ENCODE measurements at regions not wholly inside any gene's neighbourhood (a gene's known extent, or its start where the extent isn't known, plus 50 kb on each side); places are given as distances from the start of the nearest gene placed in this dataset.

DNA sequence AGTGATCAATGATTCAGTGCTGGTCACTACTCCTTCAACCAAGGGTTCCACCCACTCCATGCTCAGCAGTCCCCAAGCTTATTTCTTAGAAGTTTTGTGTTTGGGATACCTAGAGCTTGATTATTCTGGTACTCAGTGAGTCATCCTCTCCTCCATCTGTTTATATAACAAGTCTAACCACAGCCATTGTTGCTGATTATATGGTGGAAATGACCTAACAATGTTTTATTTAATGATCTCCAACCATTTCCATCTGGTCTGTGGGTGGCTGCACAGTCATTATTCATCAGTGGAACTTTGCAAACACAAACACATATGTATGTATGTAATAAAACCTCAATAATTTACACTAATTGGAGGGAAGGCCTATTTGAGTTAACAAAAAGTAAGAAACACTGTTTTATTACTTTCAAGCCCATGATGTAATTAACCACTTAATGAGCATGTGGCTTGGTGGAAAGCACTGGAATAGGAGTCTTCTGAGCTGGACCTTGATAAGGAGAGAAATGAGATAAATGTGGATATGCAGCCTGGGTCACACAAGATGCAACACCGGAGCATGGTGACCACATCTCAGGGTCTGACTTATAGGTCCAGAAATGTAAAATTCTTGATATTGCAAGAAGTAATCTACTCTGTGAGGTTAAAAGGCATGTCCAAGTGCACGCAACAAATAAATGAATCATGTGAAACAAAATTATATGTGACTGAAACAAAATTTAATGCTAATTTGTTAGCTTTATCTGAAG, 99.0 kb upstream of the WLS start:
- peak; percentile 83 for DNase-seq (ENCODE audit: low read depth, low spot score)

DNA sequence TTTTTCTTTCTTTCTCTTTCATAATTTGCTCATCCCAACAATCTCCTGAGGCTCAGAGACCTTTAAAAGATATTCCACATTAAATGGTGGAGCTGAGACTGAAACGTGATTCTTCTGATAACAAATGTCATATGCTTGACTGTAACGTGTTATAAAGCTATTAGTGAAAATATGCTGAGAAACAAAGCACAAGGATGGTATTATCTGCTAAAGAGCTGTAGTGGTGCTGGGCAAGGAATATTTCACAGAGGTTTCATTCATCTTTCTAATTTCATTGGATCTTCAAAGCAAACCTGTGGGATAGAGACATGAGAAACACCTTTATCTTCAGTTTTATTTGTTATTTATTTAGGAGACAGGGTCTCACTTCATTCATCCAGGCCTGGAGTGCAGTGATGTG, 98.1 kb upstream of the WLS start:
- DNase-seq (ENCODE audit: low read depth, low spot score) = no peak

DNA sequence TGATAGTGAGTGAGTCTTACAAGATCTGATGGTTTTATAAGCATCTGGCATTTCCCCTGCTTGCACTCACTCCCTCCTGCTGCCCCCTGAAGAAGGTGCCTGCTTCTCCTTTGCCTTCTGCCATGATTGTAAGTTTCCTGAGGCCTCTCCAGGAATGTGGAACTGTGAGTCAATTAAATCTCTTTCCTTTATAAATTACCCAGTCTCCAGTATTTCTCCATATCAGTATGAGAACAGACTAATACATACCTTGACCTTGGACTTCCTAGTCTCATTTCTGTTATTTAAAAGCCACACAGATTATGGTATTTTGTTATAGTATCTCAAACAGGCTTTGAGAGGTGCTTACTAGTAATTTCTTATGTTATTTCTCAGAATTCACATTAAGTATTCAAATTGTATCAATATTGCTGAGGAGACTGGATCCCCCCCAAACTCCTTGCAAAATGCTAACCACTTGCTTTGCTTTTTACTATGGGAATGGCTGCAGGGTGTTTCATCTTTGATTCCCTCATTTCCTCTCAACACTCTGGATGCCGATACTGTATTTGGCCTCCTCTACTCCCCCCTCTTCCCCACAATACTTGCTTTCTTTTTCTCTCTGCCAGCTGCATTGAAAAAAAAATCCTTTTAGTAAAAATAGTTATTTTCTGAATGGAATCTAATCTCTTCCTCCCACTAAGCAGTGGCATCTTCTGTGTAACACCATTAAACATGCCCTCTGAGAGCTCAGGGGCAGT, 96.9 kb upstream of the WLS start:
- no peak for DNase-seq (ENCODE audit: low read depth, low spot score)

DNA sequence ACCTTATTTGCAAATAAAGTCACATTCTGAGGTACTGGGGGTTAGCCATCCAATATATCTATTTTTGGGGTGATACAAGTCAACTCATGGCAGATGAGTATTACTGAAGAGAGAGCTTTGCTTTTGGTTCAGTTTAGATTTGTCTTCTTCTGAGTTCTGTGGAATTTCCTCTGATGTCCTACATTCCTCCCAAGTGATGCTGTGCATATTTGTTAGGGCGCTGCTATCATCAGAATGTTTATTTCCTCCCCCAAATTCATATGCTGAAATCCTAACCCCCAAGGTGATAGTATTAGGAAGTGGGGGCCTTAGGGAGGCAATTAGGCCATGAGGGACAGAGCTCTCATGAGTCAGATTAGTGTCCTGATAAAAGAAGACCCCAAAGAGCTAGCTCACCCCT, 96.2 kb upstream of the WLS start:
- no peak for DNase-seq (ENCODE audit: low read depth, low spot score)

DNA sequence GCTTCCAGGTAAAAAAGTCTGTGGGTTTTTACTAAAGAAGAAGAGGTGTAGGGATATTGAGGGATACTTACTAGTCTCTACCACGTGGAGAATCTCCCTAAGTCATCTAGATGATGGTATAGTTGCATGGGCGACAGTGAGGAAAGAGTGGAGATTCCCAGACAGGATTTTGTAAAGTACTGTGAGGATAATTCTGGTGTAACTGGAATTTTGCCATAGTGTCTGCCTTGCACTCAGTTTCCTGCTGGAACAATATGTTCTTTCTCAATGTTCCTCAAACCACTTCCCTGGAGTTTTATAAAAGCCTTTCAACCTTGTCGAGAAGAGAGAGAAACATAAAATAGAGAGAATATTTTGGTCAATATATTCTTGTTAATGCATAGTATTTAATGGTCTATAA, 95.1 kb upstream of the WLS start:
- no peak for DNase-seq (ENCODE audit: low read depth, low spot score)

DNA sequence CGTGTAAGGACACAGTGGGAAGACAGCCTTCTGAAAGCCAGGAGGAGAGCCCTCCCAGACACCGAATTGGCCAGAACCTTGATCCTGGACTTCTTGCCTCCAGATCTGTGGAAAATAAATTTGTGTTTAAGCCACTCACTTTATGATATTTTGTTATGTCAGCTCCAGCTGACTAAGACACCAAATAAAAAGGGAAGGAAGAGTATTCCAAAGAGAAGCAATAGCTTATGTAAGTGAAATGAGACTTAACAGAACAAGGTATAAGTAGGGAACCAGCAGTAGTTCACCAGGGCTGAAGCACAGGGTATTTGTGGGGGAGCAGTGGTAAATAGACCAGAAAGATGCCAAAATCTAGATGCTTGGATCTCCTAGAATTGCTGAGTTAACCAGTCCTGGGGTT, 94.2 kb upstream of the WLS start:
- DNase-seq (ENCODE audit: low read depth, low spot score) = no peak

DNA sequence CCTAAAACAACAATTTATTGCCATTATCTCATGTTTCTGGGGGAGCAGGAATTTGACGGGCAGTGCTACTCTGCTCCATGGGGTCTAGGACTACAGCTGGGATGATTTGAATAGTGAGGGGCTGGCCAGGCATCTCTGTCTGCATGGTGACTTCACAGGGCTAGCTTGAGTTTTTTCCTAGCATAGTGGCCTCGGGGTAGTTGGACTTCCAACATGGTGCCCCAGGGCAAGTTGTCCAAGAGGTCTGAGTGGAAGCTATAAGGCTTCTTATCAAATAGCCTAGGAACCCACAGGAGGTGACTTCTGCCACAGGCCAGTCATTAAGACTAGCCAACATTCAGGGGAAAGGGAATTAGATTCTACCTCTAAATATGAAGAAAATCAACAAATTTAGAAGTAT, 92.0 kb upstream of the WLS start:
- no peak for DNase-seq (ENCODE audit: low read depth, low spot score)

DNA sequence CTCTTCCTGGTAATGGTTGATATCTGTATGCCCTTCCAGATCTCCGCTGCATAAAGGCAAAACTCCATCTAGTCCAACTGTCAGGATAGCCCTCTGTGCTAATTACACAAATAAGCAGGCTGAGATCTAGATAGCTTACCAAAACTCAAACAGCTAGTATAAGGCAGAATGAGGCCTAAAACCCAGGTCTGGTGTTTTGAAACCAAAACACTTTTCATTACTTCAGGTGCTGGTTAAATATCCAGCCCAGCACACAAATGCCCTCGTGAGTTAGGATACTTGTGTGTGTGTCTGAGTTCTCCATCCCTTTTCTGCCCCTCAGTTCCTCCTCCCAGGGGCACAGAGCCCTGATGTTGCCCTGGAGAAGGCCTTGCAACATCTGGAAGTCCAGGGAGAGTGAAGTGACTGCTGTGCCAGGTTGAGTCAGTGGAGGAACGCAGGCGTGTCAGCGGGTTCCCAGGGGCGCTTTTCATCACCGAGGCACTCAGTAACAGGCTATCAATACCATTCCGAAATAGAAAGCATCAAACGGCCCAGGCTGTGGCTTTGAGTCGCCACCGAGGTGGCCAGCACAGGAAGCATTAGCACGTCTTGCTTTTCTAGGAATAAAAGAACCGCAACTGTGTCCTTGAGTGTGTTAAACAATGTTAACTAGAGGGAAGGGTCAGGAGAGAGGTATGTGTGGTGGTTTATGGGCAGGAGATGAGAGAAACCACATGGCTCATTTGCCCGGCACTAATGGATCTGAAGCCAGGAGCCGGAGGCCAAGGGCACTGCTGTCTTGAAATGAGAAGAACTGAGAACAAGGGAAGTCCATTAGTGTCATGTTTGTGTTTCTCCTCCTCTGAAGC, 90.7 kb upstream of the WLS start:
- peak; percentile 88 for DNase-seq (ENCODE audit: low read depth, low spot score)

DNA sequence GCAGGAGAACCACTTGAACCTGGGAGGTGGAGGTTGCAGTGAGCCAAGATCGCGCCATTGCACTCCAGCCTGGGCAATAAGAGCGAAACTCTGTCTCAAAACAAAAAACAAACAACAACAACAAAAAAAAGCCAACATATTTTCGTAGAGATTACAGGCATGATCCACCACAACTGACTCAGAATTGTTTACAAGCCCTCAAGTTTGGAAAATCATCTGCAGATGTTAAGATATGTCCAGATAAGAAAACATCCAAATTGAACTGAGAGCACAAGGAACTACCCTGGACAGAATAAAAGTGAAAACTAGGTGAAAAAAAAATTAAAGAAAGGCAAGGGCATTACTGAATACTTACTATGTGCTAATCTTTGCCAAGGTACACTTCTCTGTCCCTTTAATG, 89.8 kb upstream of the WLS start:
- DNase-seq (ENCODE audit: low read depth, low spot score) = no peak

DNA sequence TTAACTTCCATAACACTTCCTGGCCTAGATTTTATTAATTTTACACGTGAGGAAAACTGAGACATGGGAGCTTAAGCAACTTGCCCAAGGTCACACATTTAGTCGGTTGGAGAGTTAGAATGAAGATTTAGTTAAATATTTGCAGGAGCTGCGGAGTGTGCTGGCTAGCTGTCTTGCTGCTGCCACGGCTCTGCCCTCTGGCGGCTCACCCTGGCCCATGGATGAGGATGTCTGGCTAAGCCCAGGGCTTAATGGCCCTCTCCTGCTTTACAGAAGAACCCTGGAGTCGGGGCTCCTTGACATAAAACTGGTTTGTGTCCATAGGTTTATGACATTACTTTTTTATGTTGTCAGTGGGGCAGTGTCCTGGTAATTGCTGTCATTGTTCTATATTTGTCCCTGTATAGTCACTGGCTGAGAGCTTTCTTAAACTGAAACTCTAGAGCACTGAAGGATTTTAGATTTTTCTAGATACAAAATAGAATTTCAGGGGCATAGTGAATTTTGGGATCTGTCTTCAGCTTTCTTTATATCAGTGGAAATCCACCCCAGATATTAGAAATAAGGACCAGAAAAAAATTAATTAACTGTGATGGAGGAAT, 88.9 kb upstream of the WLS start:
- peak; percentile 82 for DNase-seq (ENCODE audit: low read depth, low spot score)

DNA sequence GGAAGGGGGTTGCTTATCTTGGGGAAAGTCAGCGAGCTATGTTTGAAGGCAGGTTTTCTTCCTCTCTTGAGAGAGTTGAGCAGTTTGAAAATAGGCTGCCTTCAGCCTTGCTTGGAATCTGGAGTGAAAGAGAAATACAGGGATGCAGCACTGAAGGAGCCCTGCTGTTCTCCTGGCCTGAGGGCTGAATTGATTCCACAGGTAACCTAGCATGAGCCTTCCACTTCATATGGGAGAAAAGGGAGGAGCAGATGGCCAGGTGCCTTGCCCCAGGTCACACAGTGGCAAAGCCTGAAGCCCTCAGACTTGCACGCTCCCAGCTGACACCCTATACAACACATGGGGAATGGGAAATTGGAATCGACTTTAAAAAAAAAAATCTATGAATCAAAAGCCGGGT, 88.0 kb upstream of the WLS start:
- no peak for DNase-seq (ENCODE audit: low read depth, low spot score)

DNA sequence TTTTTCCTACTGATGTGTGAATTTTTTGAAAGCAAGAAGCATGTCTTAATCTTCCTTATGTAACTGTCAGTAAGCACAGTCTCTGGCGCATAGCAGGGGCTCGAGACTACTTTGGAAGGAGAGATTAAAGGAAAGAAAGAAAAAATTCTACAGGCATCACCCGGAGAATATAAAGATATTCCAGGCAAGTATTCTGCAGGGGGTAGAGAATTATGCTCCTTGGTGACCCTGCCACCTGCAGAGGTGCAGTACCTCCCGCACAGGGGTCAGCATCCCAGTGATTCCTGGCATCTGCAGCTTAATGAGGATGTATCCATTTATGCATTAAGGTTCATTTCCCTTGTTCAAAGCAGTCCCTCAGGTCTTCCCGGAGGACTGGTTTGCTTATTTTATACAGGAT, 87.6 kb upstream of the WLS start:
- DNase-seq (ENCODE audit: low read depth, low spot score) = no peak

DNA sequence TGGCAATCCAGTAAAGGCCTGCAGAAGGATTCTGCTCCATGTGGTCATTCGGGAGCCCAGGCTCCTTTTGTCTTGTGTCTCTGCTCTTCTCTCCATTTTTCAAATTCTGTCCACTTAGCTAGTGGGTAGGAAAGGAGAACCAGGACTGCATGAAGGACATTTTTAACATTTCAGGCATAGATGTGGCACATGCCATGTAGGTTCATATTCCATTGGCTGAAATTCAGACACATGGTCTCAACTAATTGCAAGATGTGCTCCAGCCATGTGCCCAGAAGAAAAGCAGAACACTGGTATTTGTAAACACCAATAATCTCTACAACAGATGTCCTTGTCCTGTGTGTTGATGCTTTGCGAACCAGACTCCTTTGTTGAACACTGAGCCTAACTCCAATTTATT, 85.2 kb upstream of the WLS start:
- no peak for DNase-seq (ENCODE audit: low read depth, low spot score)

DNA sequence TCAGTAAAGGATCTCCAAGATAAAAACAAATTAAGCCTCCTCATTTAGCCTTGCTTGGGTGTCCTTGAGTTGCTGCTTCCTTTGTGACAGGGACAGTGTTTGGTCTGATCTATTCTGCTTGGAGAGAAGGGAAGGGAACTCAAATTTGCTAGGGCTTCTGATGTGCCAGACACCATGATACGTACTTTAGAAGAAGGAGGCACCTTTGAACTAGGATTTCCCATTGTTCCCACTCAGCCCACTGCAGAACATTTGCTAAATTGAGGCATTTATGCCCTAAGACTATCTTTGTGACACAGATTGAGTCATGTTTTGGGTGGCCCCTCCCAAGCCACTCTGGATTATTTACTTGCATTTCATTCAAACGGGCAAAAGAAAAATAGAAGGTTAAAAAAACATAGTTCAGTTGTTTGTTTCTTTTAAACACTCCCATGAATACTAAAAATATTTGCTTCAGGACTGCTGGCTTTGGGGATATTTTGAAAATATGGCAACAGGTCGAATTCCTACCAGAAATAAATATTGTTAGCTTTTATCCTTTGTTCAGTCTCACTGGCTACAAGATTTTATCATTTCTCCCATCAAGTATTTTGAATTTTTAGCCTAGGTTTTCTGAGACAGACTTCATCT, 81.9 kb upstream of the WLS start:
- DNase-seq (ENCODE audit: low read depth, low spot score) = no peak

DNA sequence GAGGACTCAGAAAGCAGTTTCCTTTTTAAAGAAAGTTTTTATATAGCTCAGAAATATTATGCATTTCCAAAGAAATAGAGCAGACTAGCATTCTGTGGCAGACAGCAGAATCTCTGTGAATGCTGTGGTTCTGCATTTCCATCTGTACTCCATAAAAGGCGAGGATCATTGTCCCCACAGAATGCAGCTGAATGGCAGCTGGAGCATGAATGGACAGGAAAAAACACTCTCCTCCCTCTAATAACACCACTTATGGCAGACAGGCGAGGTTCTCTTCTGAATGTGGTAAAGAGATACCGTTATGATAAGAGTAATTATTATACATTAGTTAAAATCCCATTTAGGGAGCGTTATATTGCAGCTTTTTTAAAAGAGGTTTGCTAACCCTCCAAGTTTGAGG, 81.4 kb upstream of the WLS start:
- DNase-seq (ENCODE audit: low read depth, low spot score) = peak; percentile 34

DNA sequence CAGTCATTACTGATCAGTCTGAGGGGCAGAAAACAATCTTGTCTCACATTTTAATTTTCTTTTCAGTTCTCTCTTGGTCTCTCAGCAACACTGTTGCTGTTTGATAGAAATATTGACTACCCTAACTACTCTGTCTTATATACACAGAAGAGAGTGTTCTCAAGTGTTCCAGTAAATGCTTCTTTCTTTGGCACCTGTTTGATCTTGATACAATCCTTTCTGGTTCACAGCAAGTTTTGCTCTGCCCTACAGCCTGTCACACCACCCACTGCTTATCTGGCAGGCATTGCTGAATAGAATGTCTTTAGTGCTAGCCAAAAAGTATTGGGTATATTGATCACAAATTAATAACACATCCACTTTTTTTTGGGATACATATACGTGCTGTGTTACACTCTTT, 75.7 kb upstream of the WLS start:
- DNase-seq (ENCODE audit: low read depth, low spot score) = no peak

DNA sequence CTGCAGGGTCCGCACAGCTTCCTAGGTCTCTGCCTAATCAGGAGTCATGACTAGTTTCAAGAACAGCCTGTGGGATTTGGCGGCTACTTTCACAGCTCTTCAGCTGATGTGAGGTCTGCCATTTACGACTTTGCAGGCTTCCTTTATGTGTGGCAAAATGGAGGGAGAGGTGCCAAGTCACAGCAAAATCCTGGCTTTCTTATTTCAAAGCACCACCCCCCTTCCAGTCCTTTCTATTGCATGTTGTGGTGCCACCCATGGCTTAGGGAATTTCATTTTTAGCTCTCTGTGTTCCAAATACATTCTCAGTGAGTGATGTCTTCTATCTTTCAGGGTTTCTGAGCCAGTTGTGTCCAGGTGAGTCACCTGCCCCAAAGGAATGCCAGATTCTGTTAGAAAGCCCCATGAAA, 75.1 kb upstream of the WLS start:
- DNase-seq (ENCODE audit: low read depth, low spot score) = peak; percentile 32

DNA sequence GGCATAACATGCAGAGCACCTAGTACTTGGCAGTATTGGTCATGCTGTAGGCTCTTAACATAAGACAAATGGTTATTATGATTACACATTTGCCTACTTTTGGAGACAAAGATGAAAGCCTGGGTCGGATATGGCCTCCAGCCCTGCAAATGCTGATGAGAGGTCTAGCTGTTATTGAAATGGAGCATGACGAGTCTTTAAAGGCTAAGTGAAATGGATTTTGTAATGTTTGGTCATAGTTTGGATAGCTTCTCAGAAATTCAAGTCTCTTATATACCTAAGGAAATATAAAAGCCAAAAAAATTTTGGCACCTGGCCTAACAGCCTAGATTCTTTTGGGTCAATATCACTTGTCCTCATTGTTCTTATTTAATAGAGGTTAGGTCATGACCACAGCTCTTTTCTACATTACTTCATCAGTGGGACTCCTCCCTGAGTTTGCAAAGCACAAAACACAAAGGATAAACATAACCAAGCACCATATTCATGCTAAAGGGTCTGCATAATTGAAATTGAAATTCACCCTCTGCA, 69.2 kb upstream of the WLS start:
- DNase-seq (ENCODE audit: low read depth, low spot score) = no peak

DNA sequence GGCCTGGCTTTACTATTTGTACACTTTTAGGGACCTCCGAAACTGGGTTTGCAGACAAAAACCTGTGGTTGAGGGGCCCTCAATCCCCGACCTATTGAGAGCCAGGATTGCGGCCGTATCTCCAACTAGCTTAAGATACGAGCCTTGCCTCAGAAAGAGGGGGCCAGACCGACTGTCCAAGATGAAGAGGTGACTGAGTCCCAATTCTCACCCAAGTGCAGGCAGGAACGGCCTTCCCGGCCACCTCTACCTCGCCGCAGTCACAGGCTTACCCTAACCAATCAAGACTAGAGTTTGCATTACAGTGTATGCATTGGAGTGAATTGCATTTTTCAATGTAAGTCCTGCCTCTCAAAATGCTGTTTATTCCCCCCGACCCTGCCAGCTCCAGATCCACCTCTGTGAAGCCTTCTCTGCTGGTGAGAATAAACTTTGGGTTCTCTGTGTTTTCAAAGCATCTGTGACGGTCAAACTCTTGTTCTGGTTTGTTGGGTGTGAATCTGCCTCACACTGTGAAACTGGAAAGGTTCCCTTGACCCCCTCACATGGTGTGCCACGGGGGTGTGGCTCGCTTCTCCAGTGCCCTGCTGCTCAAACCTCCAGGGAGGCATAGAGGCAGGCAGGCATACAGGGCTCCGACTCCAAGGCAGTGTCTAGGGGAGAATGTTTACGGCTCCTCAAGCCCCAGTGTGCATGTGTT, 62.2 kb upstream of the WLS start:
- DNase-seq (ENCODE audit: low read depth, low spot score) = no peak

DNA sequence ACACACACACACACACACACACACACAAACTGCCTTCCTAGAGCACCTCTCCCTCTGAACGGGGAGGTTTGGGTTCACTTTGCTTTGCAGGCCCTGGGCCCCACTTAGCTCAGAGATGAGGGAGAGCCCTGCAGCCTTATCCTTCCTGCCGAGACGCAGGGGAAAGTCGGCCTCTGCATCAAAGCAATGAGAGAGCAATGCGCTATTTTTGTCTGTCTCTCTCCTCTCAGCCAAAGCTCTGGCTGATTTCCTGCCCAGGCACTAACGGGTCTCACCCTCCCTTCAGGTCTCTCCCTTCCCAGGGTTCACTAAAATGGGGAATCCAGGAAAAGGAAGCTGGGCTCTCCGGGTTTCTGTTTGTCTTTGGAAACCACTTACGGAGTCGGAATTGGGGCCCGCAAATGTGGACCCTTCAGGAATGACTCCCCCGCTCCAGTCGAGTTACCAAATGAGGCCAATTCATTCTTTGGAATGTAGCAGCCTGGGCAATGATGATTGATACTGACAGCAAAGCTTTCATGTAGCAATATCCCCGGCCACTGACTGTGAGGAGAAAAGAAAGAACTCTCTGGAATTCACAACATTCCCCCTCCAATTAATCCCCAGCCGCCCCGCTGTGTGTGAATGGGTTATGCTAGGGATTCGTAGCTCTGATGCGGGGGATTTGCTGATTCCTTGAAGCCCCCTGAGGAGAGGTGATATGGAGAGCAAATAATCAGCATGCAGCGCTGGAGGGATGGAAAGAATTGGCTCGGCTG, 61.5 kb upstream of the WLS start:
- DNase-seq (ENCODE audit: low read depth, low spot score) = peak; percentile 82

Data from astrocyte of the hippocampus (primary cell).